Esophagus squamous epithelium (tissue), 4 donors: ENCODE measurements at regions not wholly inside any gene's neighbourhood (a gene's known extent, or its start where the extent isn't known, plus 50 kb on each side); places are given as distances from the start of the nearest gene placed in this dataset.

Source experiments
- POLR2A ChIP-seq, 4 donors: fragments of 450-650 bp; IDR thresholded peaks; one replicate each; pipeline ENCODE4 v1.6.1; 2017; ENCODE audit warnings: antibody characterized with exemption in 4 of 4, mild to moderate bottlenecking in 4 of 4, moderate library complexity in 3 of 4
- TF ChIP-seq, protein P1 (sequence below), 6 experiments: fragments of 450-650 bp in 4 of 6; fragments of 200-600 bp in 2 of 6; sonication (generic) in 2 of 6; IDR thresholded peaks; one replicate each; pipeline ENCODE4 v1.5.1; 2016 to 2019; ENCODE audit warnings: antibody characterized with exemption in 6 of 6, mild to moderate bottlenecking in 4 of 6, moderate library complexity in 4 of 6

DNA sequence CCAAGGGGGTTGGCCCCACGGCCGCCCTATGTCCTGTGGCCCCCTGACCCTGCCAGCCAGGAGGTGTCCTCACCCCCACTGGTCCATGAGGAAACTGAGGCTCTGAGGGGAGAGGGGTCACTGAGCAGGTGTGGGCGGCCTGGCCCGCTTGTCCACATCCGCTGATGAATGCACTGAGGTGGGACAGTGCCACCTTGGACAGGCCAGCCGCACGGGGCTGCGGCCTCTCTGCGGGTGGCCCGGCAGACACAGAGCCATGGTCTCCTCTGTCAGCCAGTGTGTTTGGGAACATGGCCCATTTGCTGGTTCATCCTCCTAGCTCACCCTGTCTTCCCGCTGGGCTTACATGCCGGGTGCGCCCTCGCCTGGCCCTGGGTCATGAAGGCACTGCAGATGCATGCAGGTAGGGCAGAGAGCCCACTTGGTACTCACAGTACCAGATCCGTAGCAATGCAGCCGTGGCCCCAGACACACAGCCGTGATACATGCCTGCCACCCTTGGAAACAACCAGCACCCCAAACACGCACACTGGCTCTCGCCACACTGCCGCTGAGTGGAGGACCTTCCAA is 93.9 kb downstream of the ENGASE start:
- TF ChIP-seq, protein P1, sequence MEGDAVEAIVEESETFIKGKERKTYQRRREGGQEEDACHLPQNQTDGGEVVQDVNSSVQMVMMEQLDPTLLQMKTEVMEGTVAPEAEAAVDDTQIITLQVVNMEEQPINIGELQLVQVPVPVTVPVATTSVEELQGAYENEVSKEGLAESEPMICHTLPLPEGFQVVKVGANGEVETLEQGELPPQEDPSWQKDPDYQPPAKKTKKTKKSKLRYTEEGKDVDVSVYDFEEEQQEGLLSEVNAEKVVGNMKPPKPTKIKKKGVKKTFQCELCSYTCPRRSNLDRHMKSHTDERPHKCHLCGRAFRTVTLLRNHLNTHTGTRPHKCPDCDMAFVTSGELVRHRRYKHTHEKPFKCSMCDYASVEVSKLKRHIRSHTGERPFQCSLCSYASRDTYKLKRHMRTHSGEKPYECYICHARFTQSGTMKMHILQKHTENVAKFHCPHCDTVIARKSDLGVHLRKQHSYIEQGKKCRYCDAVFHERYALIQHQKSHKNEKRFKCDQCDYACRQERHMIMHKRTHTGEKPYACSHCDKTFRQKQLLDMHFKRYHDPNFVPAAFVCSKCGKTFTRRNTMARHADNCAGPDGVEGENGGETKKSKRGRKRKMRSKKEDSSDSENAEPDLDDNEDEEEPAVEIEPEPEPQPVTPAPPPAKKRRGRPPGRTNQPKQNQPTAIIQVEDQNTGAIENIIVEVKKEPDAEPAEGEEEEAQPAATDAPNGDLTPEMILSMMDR (IDR thresholded peaks at IDR 0.05) = no peak
- no peak for TF ChIP-seq POLR2A (IDR thresholded peaks at IDR 0.05)
